Epithelial cell of esophagus (primary cell): ENCODE measurements at regions not wholly inside any gene's neighbourhood (a gene's known extent, or its start where the extent isn't known, plus 50 kb on each side); places are given as distances from the start of the nearest gene placed in this dataset.

Experiments
- DNase-seq: peaks from one replicate; pipeline ENCODE4 v3.0.0; 2010; ENCODE audit warnings: low read depth
- H3K4me3 ChIP-seq: 2 replicates; pipeline ENCODE4 v1.5.1; 2011; ENCODE audit warnings: mild to moderate bottlenecking, low read length, control low read depth
- CTCF ChIP-seq: IDR thresholded peaks from 2 replicates; pipeline ENCODE4 v1.5.1; 2011; ENCODE audit warnings: low read depth, mild to moderate bottlenecking, low read length, control low read depth, inconsistent platforms; ENCODE audit not compliant: insufficient read depth; ENCODE audit errors: missing control alignments

- DNase-seq, result no peak
- TF ChIP-seq CTCF, result no peak
- H3K4me3 ChIP-seq, result no peak overlapping the region
Measured at GRCh38 chr13:60790620-60791019, 393.6 kb downstream of the TDRD3 start.

DNA sequence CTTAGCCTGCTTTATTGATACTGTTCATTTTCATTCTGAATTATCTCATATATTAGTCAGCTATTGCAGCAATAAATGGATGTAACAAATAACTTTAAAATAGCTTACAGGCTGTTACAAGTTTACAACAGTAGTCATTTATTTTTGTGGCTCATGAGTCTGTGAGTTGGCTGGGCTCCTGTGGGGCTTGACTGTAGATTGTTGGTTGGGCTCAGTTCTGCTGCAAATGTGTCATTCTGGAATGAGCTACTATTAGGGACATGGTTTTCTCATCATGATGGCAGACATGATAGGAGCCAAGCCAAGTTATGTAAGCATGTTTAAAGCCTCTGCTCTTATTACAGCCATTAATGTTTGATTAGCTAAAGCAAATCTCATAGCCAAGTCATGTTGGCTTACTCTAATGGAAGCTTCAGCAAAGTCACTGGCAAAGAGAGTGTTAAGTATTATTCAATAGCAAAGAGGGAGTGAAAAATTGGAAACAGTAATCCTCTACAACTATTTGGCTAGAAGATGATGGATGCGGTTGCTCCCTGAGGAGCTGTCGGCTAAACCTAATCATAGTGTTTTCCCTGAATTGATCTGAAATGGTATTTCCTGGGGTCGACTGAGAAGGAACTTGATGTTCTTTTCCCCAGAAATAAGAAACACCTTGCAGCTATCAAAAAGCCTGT is 391.3 kb downstream of the TDRD3 start:
- no peak for TF ChIP-seq CTCF
- peak; percentile 97 for DNase-seq
- no peak overlapping the region for H3K4me3 ChIP-seq

DNA sequence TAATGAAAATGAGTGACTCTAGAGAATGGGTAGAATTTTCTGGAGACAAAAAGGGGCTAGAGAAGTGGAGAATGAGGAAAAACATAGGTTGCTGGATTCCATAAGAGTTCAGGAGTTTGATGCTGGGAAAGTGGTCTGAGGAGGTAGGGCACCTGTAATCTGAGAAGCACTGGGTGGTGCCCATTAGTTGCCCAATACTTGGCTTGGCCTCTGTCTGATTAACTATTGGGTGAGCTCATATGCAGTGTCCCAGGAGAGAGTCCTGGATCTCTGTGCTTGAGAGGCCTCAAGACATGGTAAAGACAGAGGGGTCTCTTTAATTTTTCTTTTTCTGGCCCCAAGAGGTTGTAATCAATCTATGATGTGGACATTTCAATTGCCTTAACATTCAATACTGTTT is 390.1 kb downstream of the TDRD3 start:
- peak; percentile 95 for DNase-seq
- H3K4me3 ChIP-seq, result no peak overlapping the region
- TF ChIP-seq CTCF, result no peak

- DNase-seq, result no peak
- no peak overlapping the region for H3K4me3 ChIP-seq
- no peak for TF ChIP-seq CTCF
Measured at GRCh38 chr13:60772726-60773125, 375.7 kb downstream of the TDRD3 start.

- no peak overlapping the region for H3K4me3 ChIP-seq
Measured at GRCh38 chr13:60765700-60766411, 368.8 kb downstream of the TDRD3 start.

GRCh38 chr13:60759499-60759898 is 362.5 kb downstream of the TDRD3 start:
- H3K4me3 ChIP-seq, result no peak overlapping the region

More at GRCh38 chr13:60765700-60766411, 368.8 kb downstream of the TDRD3 start:
- TF ChIP-seq CTCF, result no peak
- peak; percentile 78 for DNase-seq

More at GRCh38 chr13:60759499-60759898, 362.5 kb downstream of the TDRD3 start:
- DNase-seq, result peak; percentile 75
- TF ChIP-seq CTCF, result no peak
